Non-pigmented ciliary epithelial cell (primary cell): ENCODE measurements at regions not wholly inside any gene's neighbourhood (a gene's known extent, or its start where the extent isn't known, plus 50 kb on each side); places are given as distances from the start of the nearest gene placed in this dataset.
A peak's percentile ranks its signal among the peaks of the same experiment; 100 is the strongest.

ENCODE experiments used
- DNase-seq: peaks from one replicate; pipeline ENCODE4 v3.0.0-alpha.2; 2010; ENCODE audit warnings: low read depth

DNA sequence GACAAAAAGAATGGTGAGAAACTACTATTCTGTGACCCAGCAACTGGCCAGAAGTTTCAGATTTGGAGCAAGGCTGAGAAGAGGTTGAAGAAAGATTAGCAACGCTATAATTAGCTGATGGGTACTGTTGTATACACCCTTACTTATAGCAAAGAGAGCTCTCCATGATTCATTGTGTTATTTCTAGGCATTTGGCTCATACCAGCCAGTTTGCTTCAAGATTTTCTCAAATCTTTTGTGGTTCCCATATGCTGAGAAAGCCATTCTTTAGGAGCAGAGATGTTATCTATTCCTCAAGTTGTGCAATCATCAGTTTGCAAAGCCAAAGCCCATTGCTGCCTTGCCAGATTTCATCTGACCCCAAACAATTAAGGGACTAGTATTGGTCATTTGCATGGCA, 179.4 kb downstream of the ETS1 start:
- peak; percentile 45 for DNase-seq

DNA sequence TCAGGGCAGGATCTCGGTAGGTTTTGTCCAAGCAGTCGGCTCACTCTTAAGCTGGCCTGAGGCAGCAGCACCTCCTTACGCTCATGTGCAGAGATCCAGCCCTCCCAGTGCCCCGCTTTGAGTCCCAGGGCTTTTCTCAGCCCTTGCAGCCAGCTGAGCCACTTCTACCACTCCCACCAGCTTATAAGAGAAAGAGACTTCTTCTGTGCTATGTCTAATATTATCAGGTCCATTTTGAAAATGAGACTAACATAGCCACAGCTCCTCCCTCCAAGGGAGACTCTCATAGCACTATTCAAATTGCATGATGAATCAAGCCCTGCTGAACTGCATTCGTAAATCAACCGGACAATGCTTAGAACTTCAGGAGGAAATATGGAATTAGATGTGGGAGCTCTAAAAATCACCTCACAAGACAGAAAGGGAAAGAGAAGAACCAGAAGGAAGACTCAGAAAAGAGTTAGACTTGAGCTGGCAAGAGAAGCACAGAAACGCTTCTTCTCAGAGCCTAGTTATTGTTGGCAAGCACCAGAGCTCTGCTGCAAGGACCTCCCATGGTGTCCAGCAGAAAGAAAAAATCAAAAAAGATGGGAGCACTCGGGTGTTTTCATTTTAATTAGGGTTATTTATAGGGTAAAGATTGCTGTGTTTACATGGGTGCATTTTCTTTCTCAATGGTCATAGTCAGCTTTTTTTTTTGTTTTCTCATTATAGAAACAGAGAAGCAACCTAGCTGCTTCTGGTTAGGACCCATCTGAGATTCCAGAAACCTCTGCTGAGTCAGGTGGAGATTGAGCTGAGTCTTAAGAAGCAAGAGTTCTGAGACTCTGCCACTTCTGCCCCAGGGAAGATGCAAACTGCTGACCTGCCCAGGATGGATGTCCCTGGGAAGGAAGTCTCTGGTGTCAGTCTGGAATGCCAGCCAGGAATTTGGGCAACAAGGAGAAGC, 181.4 kb downstream of the ETS1 start:
- no peak for DNase-seq

DNA sequence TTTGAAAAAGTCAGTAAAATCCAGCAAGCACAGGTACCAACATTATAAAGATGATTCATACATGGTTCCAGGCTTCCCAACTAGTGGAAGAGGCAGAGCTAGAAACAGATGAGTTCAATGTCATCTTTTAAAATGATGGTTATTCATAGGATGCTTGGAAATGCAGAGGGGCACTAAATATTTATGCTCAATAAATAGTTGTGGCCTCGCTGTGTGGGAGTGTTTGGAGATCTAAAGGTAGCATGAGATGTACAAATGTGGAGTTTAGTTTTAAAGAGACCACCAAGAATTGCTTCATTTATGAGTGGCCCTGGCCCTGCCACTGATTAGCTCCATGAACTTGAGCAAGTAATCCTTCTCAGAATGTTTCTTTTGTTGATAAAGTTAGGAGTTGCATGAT, 182.2 kb downstream of the ETS1 start:
- no peak for DNase-seq

DNA sequence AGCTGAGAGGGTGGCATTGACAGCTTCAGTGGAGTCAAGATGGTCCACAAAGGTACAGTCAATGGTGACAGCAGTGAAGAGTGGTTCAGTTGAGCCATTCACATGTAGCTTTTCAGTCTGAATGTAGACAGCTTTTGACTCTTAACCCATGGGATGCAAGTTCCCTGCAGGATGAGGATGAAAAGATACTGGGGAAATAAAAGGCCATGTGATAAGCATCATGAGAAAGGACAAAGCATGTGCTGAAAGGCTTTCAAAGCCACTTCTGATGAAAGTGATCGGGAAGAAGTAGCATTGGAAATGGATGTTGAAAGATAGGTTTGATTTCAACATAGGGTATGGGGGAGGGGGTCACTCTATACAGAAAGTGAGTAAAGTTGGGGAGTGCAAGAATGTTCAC, 182.9 kb downstream of the ETS1 start:
- no peak for DNase-seq

DNA sequence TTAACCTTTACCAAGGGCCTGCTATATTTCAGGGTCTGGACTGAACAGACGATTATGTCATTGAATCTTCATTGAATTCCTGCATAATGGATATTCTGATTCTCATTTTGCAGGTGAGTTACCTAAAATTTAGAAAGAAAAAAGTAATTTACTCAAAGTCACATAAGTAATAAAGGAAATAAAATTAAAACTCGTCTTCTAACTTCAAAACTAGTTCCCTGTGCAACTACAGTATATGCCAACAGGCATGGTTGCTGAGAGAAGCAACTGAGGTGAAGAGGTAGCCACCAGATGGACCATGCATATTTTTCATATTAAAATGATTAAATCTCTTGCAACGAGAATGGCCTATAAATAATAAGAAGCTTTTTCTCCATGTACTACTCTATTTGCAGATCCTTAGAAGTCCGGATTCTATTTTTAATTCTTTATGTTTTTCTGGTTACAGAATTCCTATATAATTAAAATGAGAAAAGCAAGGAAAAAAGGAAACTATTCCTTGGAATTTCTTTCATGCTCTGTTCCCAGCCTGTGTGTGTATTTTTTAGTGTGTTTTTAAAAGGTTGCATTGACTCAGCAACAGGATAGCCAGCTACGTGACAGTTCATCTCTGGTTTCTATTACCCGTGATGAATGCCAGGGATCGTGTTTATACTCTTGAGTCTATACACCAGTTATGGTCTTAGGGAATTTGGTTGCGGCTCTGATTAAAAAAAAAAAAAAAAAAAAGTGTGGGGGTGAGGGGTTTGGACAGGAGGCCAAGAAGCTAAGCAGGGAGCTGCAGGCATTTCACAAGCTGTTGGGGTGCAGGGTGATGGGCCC, 186.8 kb downstream of the ETS1 start:
- DNase-seq, result no peak

DNA sequence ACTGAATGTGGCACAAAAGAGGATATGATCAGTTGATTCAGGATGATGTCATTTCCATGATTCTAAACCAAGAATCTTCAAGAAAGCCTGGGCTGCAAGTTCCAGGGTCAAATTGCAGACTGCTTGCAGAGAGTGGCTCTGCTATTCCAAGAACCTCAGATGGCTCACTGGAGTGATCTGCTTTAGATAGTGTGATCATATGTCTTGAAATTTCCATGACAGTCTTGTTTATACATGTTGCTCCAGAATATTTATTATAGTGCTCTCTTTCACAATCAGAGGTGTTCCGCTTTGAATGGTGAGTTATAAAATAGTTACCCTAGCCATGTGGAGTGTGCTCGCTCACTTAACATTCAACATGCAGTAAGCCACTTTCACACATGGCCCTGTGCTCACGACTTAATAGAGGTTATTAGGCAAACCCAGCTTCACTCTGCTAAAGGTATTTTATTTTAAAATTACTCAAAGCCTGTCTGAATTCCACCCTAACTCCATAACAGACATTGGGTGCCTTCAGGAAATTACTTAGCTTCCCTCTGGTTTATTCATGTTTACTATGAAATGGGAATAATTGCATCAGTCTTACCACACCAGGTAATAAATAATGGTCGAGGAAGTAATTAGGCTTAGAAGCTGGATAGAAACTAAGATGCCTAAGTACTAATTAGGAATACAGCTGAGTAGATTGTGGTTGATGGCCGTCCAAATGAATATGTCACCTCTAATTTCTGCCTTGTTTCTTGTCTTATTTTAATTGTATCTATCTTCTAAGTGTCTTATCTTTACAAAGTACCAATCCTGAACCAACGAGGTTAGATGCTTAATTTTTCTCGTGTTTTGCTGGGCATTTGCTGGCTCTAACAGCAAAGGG, 187.9 kb downstream of the ETS1 start:
- DNase-seq, result peak; percentile 47

DNA sequence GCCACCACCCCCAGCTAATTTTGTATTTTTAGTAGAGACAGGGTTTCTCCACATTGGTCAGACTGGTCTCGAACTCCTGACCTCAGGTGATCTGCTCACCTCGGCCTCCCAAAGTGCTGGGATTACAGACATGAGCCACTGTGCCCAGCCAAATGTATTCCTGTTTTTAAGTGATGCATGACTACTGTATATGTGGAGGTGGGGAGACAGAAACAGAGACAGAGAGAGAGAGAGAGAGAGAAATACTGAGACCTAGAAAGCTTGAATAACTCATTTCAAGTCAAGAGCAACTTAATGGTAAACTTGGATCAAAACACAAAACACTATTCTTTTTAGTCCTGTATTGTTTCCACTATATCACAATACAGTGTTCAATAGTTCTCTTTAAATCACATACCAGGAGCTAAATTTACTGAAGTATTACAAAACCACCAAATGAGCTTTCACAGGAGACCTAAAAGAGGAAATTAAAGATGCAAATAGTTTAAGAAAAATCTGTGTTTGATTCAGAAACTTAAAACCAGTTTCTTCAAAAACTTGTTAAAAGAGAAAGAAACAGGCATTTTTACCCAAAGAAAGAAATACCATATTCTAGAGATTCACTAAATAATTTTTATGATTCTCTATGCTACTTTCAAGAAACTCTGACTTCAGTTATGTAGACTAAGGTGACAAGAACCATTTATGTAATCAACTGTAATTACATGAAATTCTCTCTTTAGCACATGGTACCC, 188.7 kb downstream of the ETS1 start:
- no peak for DNase-seq

DNA sequence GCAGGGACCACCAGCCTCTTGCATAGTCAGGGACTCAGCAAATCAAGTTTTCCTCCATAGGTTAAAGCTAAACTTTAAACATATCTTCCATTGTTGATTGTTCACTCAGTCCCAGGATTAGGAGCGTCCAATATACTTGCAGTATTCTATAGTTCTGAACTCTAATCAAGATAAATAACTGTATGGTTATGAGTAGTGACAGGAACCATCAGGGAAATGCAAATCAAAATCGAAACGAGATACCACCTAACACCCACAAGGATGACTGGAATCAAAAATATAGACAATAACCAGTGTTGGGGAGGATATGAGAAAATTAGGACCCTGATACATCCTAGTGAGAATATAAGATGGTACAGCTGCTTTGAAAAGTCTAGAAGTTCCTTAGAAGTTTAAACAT, 190.0 kb downstream of the ETS1 start:
- no peak for DNase-seq

DNA sequence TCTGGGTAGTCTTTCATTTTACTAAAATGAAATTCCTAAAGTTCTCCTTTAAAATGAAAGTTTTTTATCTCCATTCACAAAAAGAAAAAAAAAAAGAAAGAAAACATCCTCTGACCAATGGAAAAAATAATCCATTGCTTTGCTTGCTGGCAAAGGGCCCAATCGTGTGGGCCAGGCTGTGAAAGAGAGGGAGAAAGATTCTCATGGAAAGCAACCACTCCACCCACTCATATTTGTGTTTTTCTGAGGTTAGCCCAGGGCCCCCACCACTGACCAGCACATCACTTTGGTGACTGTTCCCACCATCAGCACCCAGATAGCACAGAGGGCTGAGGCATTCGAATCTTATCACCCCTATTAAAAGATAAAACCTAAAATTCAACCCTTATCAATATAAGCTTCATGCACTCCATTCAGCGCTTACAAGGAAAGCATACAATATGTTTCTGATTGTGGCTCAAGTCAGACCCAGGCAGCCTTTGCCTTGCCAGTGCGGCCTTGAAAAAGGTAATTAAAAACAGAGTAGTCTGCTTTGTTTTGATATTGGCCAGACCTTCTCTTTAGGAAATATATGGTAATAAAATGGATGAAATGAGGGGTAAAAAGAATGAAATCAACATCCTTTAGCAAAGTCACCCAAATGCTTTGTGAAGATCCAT, 192.8 kb downstream of the ETS1 start:
- DNase-seq, result no peak

DNA sequence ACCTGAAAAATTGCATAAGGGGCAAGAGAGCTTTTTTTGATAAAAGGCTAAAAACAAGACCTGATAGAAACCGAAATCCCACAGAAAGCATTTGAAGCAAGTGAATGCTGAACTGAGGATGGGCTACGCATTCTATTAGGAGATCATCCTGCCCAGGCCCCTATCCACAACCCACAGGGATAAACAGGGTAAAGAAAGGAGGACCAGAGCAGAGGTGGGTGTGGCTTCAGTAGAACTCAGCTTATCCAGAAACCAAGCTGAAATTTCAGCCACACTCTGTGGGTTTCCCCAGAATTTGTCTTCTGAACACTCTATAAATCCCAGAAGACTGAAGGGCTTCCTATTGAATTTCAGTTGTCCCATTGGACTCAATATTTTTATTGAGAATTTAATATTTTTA, 195.1 kb downstream of the ETS1 start:
- no peak for DNase-seq

DNA sequence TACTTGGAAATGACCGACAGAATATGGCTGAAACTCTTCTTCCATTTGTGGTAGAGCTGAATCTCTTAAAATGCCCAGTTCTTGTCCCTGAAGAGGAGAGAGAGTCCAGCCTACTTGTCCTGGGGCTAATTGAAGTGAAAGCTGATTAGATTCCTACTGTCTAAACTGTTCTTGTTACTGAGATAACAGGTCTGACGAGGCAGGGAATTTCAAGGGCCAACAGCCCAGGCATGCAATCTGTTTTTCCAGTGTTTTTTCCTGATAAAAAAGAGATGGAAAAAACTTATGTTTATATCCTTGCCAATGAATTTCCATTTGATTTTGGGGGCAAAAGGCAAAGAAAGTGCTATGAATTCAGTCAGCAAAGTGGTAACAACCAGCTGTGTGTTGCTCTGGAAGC, 195.5 kb downstream of the ETS1 start:
- DNase-seq, result no peak

DNA sequence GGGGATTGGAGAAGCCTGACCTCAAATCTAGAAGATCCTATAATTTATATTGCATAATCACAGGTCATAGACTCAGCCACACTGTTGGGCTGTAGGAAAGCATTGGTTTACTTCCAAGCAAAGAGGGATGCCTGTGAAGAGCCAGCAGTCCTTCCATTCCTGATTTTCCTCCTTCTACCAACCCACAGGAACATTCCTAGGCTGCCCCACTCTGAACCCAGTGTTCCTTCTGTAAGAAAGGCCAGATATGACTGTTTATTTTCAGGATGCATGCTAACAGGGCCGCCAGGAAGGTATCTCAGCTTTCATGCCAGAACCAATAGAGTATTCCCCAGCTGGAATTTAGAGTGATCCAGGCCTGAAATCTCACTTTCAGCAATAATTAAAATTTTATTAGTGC, 197.1 kb downstream of the ETS1 start:
- DNase-seq, result no peak

DNA sequence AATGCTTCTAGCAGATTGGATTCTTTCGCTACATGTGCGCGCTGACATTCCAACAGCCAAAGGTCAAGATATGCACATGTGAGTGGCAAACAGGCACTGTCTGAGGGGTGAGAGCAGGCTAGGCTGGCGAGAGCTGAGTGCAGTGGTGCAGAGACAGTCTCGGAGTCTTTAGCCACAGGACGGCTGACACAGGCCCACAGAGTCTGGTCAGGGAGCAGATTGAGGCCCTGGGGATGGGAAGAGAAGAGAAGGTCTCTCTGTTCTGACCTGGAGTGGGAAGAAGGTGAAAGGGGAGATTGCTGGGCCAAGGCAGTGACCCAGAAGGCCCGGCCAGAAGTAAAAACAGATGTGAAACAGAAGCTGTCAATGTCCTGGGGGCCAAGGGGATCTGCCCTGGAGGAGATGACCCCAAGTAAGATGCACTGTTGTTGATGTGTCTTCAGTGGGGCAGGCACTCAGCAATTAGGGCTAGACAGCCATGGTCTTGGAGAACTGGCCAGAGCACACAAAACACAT, 197.8 kb downstream of the ETS1 start:
- DNase-seq, result no peak

DNA sequence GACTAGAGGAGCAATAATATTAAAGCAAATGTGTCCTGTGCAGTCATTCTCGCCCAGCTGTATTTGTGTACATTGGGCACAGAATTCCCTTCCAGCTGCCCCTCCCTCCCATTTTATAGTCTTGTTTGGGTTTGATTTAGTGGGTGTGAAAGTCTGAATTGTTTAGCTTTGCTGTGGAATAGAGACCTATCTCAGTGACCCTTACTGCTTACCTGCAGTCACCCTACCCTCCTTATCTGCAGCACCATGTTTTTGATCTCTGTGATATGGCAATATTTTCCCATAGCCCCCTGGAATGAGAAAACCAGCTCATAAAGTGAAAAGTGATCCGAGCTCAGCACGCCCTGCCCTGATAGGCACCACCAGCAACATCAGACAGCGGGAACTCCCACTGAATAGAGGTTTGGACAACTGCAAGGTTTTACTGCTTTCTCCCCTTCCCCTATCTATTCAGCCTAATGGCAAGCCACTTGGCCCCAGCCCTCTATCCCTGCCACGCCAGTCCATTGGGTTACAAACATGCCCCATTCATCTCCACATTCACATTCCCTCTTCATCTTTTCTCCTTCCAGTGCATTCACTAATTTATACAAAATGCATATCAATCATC, 199.0 kb downstream of the ETS1 start:
- DNase-seq, result no peak

DNA sequence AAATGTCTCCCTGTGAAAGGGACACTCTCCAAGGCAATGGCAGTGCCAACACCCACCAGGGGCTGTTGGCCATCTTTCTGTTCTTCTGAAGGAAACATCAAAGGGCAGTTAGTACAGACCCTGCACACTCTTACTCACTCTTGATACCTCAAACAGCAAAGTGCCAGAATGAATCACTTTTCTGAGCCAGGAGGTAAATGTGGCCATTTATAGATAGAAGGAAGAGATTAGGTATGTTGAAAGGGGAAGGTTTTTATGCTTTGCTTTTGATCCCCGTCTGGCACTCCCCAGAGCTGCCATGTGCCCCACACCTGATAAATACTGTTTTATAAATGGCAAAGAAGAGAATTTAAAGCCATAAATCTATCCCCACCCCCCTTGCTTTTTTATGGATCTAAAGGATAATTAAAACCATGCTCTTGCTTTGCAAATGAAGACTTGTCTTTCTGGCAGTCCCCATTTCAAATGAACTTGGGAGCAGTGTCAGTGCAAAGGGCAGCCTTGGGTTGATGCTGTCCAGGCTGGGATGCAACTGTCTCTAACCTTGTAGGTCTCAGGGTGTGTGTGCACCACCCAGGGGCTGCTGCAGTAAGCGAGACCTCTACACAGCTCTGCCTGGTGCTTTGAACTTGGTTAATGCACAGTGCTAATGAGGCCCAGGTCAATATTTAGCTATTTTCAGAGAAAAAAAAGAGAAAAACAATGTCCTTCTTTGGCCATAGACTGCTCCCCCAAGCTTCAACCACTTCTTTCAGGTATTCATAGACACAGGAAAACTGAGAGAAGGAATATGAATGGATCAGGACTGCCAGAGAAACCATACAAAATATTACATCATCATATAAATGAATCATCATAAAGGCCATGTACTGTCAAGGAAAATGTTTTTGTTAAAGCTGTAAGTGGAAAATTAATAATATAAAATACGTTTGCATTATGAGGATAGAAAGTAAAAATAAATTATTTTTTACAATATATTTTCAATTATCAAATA, 207.5 kb downstream of the ETS1 start:
- no peak for DNase-seq

DNA sequence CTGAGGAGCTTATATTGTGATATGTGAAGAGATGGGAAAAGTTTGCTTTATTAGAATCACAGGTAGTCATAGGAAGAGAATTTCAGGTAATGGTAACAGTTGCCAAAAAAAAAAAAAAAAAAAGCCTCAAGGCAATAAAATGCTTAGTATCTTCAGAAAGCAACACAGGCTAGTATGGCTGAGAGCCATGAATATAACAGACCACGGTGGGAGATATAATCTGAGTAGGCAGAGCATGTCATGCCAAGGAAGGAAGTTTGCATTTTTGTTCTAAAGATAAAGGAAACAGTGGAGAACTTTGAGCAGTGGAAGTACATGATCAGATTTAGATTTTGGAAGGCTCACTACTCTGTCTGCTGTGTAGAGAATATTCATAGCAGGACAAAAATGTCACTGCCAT, 211.4 kb downstream of the ETS1 start:
- DNase-seq, result no peak

DNA sequence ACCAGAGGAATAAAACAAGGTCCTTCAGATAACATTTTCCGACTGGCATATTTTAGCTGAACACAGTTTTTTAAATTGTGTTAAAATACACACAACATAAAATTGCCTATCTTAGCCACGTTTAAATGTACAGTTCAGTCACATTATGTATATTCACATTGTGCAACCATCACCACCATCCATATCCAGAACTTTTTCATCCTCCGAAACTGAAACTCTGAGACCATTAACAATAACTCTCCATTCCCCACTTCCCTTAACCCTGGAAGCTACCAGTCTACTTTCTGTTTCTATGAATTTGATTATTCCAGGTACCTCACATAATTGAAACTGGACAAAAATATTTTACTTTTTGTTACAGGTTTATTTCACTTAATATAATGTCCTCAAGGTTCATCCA, 213.3 kb downstream of the ETS1 start:
- DNase-seq, result no peak

DNA sequence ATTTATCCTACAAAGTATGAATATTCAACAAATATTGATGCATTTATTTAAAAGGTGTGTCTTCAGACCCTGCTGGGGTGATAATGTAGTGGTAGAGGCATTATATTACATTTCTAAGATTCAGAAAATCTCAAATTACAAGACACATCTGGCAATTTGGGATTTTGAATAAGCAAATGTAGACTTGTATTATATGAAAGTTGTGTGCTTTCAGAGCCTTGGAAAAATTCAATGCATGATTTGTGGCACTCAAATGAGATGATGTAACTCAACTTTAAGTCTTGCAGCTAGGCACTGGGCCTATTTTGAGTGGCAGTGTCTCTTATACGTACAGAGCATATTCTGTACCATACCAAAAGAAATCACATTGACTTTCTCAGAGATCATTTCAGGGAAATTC, 214.4 kb downstream of the ETS1 start:
- DNase-seq, result no peak

DNA sequence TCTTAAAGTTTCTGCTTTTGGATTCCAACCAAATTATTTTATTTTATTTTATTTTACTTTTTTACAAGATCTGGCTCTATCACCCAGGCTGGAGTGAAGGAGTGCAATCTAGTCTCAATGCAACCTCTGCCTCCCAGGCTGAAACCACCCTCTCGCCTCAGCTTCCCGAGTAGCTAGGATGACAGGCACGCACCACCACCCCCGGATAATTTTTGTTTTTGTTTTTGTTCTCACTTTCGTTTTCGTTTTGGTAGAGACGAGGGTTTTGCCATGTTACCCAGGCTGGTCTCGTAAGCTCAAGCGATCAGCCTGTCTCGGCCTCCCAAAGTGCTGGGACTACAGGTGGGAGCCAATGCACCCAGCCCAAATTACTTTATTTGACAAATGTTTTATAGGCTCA, 219.8 kb downstream of the ETS1 start:
- DNase-seq, result no peak
